ENCODE measurements at regions not wholly inside any gene's neighbourhood (a gene's known extent, or its start where the extent isn't known, plus 50 kb on each side); places are given as distances from the start of the nearest gene placed in this dataset.

GRCh38 chr12:128079446-128079845 is 187.5 kb upstream of the TMEM132C start:
- Histone ChIP-seq H3K4me1 (ENCODE audit: control insufficient read depth in 2 of 2, insufficient read depth in 2 of 2, low read length in 1 of 2) (no peaks in the 10 kb centered on the region), H3K27me3 (ENCODE audit: control insufficient read depth in 1 of 2, insufficient read depth in 2 of 2, low read length in 2 of 2) (no peaks in the 10 kb centered on the region), H3K4me3 (ENCODE audit: low read depth in 1 of 2, low read length in 2 of 2) (no peak overlapping the region), H3K36me3 (ENCODE audit: control insufficient read depth in 2 of 2, insufficient read depth in 2 of 2, low read length in 1 of 2) (no peaks in the 10 kb centered on the region), H3K9me3 (ENCODE audit: control insufficient read depth in 2 of 2, insufficient read depth in 1 of 2, low read depth in 1 of 2, low read length in 1 of 2) (peaks cover 5 to 6% of the 10 kb centered on the region in 2 donors), H3K27ac (ENCODE audit: low read depth in 2 of 2, low read length in 1 of 2) (no peak overlapping the region)
- 74 to 77% methylated on average over 8 of the region's 8 CpGs for WGBS, 2 donors

DNA sequence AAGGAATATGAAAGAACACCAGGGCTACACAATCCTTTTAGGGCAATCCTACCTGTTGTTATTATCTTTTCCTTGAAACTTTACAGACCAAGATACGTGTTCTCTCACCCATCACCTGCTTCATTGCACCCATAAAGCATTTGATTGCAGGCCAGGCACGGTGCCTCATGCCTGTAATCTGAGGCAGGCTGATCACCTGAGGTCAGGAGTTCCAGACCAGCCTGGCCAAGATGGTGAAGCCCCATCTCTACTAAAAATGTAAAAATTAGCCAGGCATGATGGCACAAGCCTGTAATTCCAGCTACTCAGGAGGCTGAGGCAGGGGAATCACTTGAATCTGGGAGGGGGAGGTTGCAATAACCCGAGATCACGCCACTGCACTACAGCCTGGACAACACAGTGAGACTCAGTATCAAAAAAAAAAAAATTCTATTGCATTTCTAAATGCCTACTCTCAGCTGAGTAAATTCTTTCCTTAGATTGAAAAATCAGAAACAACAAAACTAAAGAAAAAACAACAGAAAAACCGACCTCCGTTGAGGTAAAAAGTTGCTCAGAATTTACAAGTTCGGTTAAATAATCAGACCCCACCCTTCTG is 183.7 kb upstream of the TMEM132C start:
- no peaks in the 10 kb centered on the region for H3K27me3 ChIP-seq (ENCODE audit: control insufficient read depth in 1 of 2, insufficient read depth in 2 of 2, low read length in 2 of 2)
- H3K27ac ChIP-seq (ENCODE audit: low read depth in 2 of 2, low read length in 1 of 2) = no peak overlapping the region
- no peaks in the 10 kb centered on the region for H3K36me3 ChIP-seq (ENCODE audit: control insufficient read depth in 2 of 2, insufficient read depth in 2 of 2, low read length in 1 of 2)
- 83 to 89% methylated on average over 7 of the region's 7 CpGs for WGBS, 2 donors
- H3K9me3 ChIP-seq (ENCODE audit: control insufficient read depth in 2 of 2, insufficient read depth in 1 of 2, low read depth in 1 of 2, low read length in 1 of 2) = no peaks in the 10 kb centered on the region
- H3K4me3 ChIP-seq (ENCODE audit: low read depth in 1 of 2, low read length in 2 of 2) = no peak overlapping the region
- H3K4me1 ChIP-seq (ENCODE audit: control insufficient read depth in 2 of 2, insufficient read depth in 2 of 2, low read length in 1 of 2) = no peaks in the 10 kb centered on the region

DNA sequence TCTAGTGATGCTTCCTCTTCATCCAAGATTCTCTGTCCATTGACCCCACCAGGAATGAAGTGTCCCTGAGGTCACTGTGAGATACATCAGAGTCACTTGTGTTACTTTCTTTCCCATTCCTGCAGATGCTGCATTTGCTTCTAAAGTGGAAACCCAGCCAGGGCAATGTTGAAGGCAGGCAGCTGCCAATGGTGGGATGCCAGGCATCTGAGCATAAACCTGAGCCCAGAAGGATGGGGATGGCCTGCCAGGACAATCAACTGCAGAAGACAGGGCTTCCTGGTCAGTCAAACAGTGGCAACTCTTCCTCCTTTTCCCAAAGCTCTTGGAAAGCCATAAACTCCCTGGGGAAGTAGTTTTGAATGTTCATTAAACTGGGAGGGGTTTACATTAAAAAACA is 178.0 kb upstream of the TMEM132C start:
- Histone ChIP-seq H3K27ac (ENCODE audit: low read depth in 2 of 2, low read length in 1 of 2) (no peak overlapping the region), H3K4me1 (ENCODE audit: control insufficient read depth in 2 of 2, insufficient read depth in 2 of 2, low read length in 1 of 2) (no peaks in the 10 kb centered on the region), H3K4me3 (ENCODE audit: low read depth in 1 of 2, low read length in 2 of 2) (no peak overlapping the region), H3K27me3 (ENCODE audit: control insufficient read depth in 1 of 2, insufficient read depth in 2 of 2, low read length in 2 of 2) (no peaks in the 10 kb centered on the region), H3K9me3 (ENCODE audit: control insufficient read depth in 2 of 2, insufficient read depth in 1 of 2, low read depth in 1 of 2, low read length in 1 of 2) (peaks cover 0 to 2% of the 10 kb centered on the region in 2 donors), H3K36me3 (ENCODE audit: control insufficient read depth in 2 of 2, insufficient read depth in 2 of 2, low read length in 1 of 2) (no peaks in the 10 kb centered on the region)

GRCh38 chr12:128089961-128090360 is 177.0 kb upstream of the TMEM132C start:
- Histone ChIP-seq H3K4me1 (ENCODE audit: control insufficient read depth in 2 of 2, insufficient read depth in 2 of 2, low read length in 1 of 2) (no peaks in the 10 kb centered on the region), H3K27ac (ENCODE audit: low read depth in 2 of 2, low read length in 1 of 2) (no peak overlapping the region), H3K36me3 (ENCODE audit: control insufficient read depth in 2 of 2, insufficient read depth in 2 of 2, low read length in 1 of 2) (no peaks in the 10 kb centered on the region), H3K9me3 (ENCODE audit: control insufficient read depth in 2 of 2, insufficient read depth in 1 of 2, low read depth in 1 of 2, low read length in 1 of 2) (peaks cover 0 to 2% of the 10 kb centered on the region in 2 donors), H3K4me3 (ENCODE audit: low read depth in 1 of 2, low read length in 2 of 2) (no peak overlapping the region), H3K27me3 (ENCODE audit: control insufficient read depth in 1 of 2, insufficient read depth in 2 of 2, low read length in 2 of 2) (no peaks in the 10 kb centered on the region)
- WGBS, 2 donors = 88 to 94% methylated on average over 6 of the region's 6 CpGs

DNA sequence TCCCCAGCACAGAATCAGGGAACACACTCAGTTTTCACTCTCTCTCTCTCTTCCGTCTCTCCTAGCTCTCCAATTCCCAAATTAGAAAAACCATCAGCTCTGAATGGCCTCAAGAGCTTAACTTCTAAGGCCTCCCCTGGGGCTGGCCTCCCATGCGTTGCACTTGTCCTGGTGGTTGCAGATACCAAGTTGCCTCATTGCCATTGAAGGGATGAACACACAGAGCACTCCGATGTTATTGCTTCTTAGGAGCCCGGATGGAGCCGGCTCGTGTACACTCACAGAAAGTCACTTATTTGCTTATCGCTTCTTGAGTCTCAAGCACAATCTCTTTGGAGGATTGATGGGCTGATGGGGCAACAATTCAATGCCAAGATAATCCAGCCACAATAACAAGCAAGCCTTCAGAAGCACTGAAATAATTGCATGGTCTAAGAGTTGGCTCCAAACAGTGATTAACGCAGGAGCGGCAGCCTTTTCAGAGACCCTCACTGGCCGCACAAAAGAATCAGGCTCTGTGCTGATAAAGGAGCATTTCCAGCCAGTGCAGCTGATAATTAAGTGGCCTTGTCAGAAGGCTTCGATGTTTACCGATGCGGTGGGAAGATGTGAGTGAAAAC is 175.8 kb upstream of the TMEM132C start:
- Histone ChIP-seq H3K27ac (ENCODE audit: low read depth in 2 of 2, low read length in 1 of 2) (no peak overlapping the region), H3K9me3 (ENCODE audit: control insufficient read depth in 2 of 2, insufficient read depth in 1 of 2, low read depth in 1 of 2, low read length in 1 of 2) (peaks cover 0 to 2% of the 10 kb centered on the region in 2 donors), H3K27me3 (ENCODE audit: control insufficient read depth in 1 of 2, insufficient read depth in 2 of 2, low read length in 2 of 2) (no peaks in the 10 kb centered on the region), H3K4me3 (ENCODE audit: low read depth in 1 of 2, low read length in 2 of 2) (no peak overlapping the region), H3K4me1 (ENCODE audit: control insufficient read depth in 2 of 2, insufficient read depth in 2 of 2, low read length in 1 of 2) (no peaks in the 10 kb centered on the region), H3K36me3 (ENCODE audit: control insufficient read depth in 2 of 2, insufficient read depth in 2 of 2, low read length in 1 of 2) (no peaks in the 10 kb centered on the region)
- WGBS, 2 donors = 26 to 30% methylated on average over 13 of the region's 13 CpGs

GRCh38 chr12:128091951-128092382 is 175.0 kb upstream of the TMEM132C start:
- Histone ChIP-seq H3K27ac (ENCODE audit: low read depth in 2 of 2, low read length in 1 of 2) (no peak overlapping the region), H3K27me3 (ENCODE audit: control insufficient read depth in 1 of 2, insufficient read depth in 2 of 2, low read length in 2 of 2) (no peaks in the 10 kb centered on the region), H3K4me3 (ENCODE audit: low read depth in 1 of 2, low read length in 2 of 2) (no peak overlapping the region), H3K36me3 (ENCODE audit: control insufficient read depth in 2 of 2, insufficient read depth in 2 of 2, low read length in 1 of 2) (no peaks in the 10 kb centered on the region), H3K9me3 (ENCODE audit: control insufficient read depth in 2 of 2, insufficient read depth in 1 of 2, low read depth in 1 of 2, low read length in 1 of 2) (peaks cover 0 to 2% of the 10 kb centered on the region in 2 donors), H3K4me1 (ENCODE audit: control insufficient read depth in 2 of 2, insufficient read depth in 2 of 2, low read length in 1 of 2) (no peaks in the 10 kb centered on the region)
- WGBS, 2 donors = 43 to 46% methylated on average over 9 of the region's 9 CpGs

GRCh38 chr12:128098730-128099129 is 168.2 kb upstream of the TMEM132C start:
- Histone ChIP-seq H3K4me1 (ENCODE audit: control insufficient read depth in 2 of 2, insufficient read depth in 2 of 2, low read length in 1 of 2) (no peaks in the 10 kb centered on the region), H3K4me3 (ENCODE audit: low read depth in 1 of 2, low read length in 2 of 2) (no peak overlapping the region), H3K27ac (ENCODE audit: low read depth in 2 of 2, low read length in 1 of 2) (no peak overlapping the region), H3K9me3 (ENCODE audit: control insufficient read depth in 2 of 2, insufficient read depth in 1 of 2, low read depth in 1 of 2, low read length in 1 of 2) (peaks cover 6 to 9% of the 10 kb centered on the region in 2 donors), H3K27me3 (ENCODE audit: control insufficient read depth in 1 of 2, insufficient read depth in 2 of 2, low read length in 2 of 2) (no peaks in the 10 kb centered on the region), H3K36me3 (ENCODE audit: control insufficient read depth in 2 of 2, insufficient read depth in 2 of 2, low read length in 1 of 2) (no peaks in the 10 kb centered on the region)
- 73 to 76% methylated on average over 7 of the region's 7 CpGs for WGBS, 2 donors

DNA sequence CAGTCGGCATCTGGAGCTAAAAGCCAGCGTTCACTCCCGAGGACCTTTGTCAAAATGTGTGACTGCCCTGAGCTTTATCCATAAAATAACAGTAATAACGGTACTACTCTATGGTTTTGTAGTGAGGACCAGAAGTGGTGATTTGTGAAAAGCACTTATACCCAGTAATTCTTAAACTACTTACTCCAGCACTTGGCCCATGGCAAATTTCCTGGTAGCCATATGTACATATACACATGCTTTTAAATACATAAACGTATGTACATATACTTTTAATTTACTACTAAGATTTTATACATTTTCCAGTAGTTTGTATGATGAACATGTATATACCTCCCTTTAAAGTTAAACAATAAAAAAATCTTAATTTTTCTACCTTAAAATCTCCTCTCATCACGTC is 163.8 kb upstream of the TMEM132C start:
- Histone ChIP-seq H3K4me3 (ENCODE audit: low read depth in 1 of 2, low read length in 2 of 2) (no peak overlapping the region), H3K27ac (ENCODE audit: low read depth in 2 of 2, low read length in 1 of 2) (no peak overlapping the region)
- WGBS, 2 donors = 78 to 88% methylated on average over 6 of the region's 6 CpGs

DNA sequence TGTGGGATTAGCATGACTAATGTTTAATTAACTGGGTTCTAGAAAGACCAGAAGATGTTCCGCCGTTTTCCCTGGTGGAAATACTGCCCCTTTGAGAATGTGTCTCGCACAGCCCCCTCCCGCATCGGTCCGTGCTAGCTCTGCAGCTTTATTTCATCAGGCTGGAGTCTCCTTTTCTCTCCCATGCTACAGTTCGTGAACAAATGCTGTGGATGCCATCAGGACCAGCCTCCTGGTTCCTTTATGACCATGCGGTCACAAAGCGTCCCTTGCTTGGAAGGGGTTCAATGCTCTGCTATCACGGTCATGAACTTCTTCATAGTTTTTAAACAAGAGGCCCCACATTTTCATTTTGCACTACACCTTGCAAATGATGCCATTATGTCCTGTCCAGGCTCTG is 157.7 kb upstream of the TMEM132C start:
- no peak overlapping the region for H3K4me3 ChIP-seq (ENCODE audit: low read depth in 1 of 2, low read length in 2 of 2)
- H3K9me3 ChIP-seq (ENCODE audit: control insufficient read depth in 2 of 2, insufficient read depth in 1 of 2, low read depth in 1 of 2, low read length in 1 of 2) = peaks cover 0 to 6% of the 10 kb centered on the region in 2 donors
- no peaks in the 10 kb centered on the region for H3K36me3 ChIP-seq (ENCODE audit: control insufficient read depth in 2 of 2, insufficient read depth in 2 of 2, low read length in 1 of 2)
- 90% methylated on average over 10 of the region's 10 CpGs for WGBS, 2 donors
- no peaks in the 10 kb centered on the region for H3K4me1 ChIP-seq (ENCODE audit: control insufficient read depth in 2 of 2, insufficient read depth in 2 of 2, low read length in 1 of 2)
- no peak overlapping the region for H3K27ac ChIP-seq (ENCODE audit: low read depth in 2 of 2, low read length in 1 of 2)
- no peaks in the 10 kb centered on the region for H3K27me3 ChIP-seq (ENCODE audit: control insufficient read depth in 1 of 2, insufficient read depth in 2 of 2, low read length in 2 of 2)

More for the DNA sequence above, 163.8 kb upstream of the TMEM132C start:
- H3K4me1 ChIP-seq (ENCODE audit: control insufficient read depth in 2 of 2, insufficient read depth in 2 of 2, low read length in 1 of 2) = no peaks in the 10 kb centered on the region
- H3K9me3 ChIP-seq (ENCODE audit: control insufficient read depth in 2 of 2, insufficient read depth in 1 of 2, low read depth in 1 of 2, low read length in 1 of 2) = peaks cover 5 to 9% of the 10 kb centered on the region in 2 donors
- no peaks in the 10 kb centered on the region for H3K27me3 ChIP-seq (ENCODE audit: control insufficient read depth in 1 of 2, insufficient read depth in 2 of 2, low read length in 2 of 2)
- H3K36me3 ChIP-seq (ENCODE audit: control insufficient read depth in 2 of 2, insufficient read depth in 2 of 2, low read length in 1 of 2) = no peaks in the 10 kb centered on the region

- Histone ChIP-seq H3K9me3 (ENCODE audit: control insufficient read depth in 2 of 2, insufficient read depth in 1 of 2, low read depth in 1 of 2, low read length in 1 of 2) (peaks cover under 1 to 6% of the 10 kb centered on the region in 2 donors), H3K4me3 (ENCODE audit: low read depth in 1 of 2, low read length in 2 of 2) (no peak overlapping the region), H3K4me1 (ENCODE audit: control insufficient read depth in 2 of 2, insufficient read depth in 2 of 2, low read length in 1 of 2) (no peaks in the 10 kb centered on the region), H3K36me3 (ENCODE audit: control insufficient read depth in 2 of 2, insufficient read depth in 2 of 2, low read length in 1 of 2) (no peaks in the 10 kb centered on the region), H3K27me3 (ENCODE audit: control insufficient read depth in 1 of 2, insufficient read depth in 2 of 2, low read length in 2 of 2) (no peaks in the 10 kb centered on the region), H3K27ac (ENCODE audit: low read depth in 2 of 2, low read length in 1 of 2) (no peak overlapping the region)
- WGBS, 2 donors = 87 to 88% methylated on average over 12 of the region's 12 CpGs
These were observed 157.3 kb upstream of the TMEM132C start for GRCh38 chr12:128109636-128110035.
